Lower leg skin (tissue), 4 donors: ENCODE measurements at regions not wholly inside any gene's neighbourhood (a gene's known extent, or its start where the extent isn't known, plus 50 kb on each side); places are given as distances from the start of the nearest gene placed in this dataset.

ENCODE experiments used
- DNase-seq, 2 donors: peaks; one replicate each; pipeline ENCODE4 v3.0.0-alpha.2; 2019; ENCODE audit warnings: low spot score in 2 of 2
- H3K4me3 ChIP-seq: fragments of 200-600 bp; sonication (generic); 2 replicates; pipeline ENCODE4 v1.5.1; 2017; ENCODE audit warnings: mild to moderate bottlenecking, low read depth; ENCODE audit not compliant: poor library complexity, severe bottlenecking
- CTCF ChIP-seq, 3 donors: fragments of 450-650 bp; IDR thresholded peaks; one replicate each; pipeline ENCODE4 v1.5.1; 2016; ENCODE audit warnings: antibody characterized with exemption in 3 of 3, mild to moderate bottlenecking in 3 of 3, moderate library complexity in 2 of 3
- POLR2A ChIP-seq, 2 donors: fragments of 450-650 bp; IDR thresholded peaks; one replicate each; pipeline ENCODE4 v1.6.1; 2016 to 2017; ENCODE audit warnings: antibody characterized with exemption in 2 of 2, mild to moderate bottlenecking in 1 of 2, moderate library complexity in 1 of 2
- WGBS, 2 donors: methylation state at CpG; one replicate each; pipeline ENCODE4 v1.1.5; 2018; 5-methylcytosine and 5-hydroxymethylcytosine counted together
- intact Hi-C: fragments of 100-400 bp; cut with DNase I; formaldehyde crosslinking; loops from one replicate; pipeline ENCODE4 v1.15.0; 2023; ENCODE audit warnings: low total_unique reads

GRCh38 chr7:10577866-10578374, 395.8 kb upstream of the PHF14 start:
- TF ChIP-seq CTCF (IDR thresholded peaks at IDR 0.05) (no peak), POLR2A (IDR thresholded peaks at IDR 0.05) (no peak)
- 89 to 100% methylated on average over 3 of the region's 3 CpGs for WGBS, 2 donors
- H3K4me3 ChIP-seq: no peak overlapping the region
- DNase-seq: no peak
- intact Hi-C loops: no loop called here

GRCh38 chr7:10579561-10579960, 394.1 kb upstream of the PHF14 start:
- no peak overlapping the region for H3K4me3 ChIP-seq
- no peak for DNase-seq
- intact Hi-C loops: no loop called here
- 70 to 94% methylated on average over 3 of the region's 3 CpGs for WGBS, 2 donors
- TF ChIP-seq CTCF (IDR thresholded peaks at IDR 0.05) (no peak), POLR2A (IDR thresholded peaks at IDR 0.05) (no peak)

- DNase-seq: no peak
- TF ChIP-seq CTCF (IDR thresholded peaks at IDR 0.05) (no peak), POLR2A (IDR thresholded peaks at IDR 0.05) (no peak)
- intact Hi-C loops: no loop called here
- no peak overlapping the region for H3K4me3 ChIP-seq
- 66 to 75% methylated on average over 4 of the region's 4 CpGs for WGBS, 2 donors
These were observed 388.8 kb upstream of the PHF14 start for GRCh38 chr7:10584886-10585285.

- intact Hi-C loops: no loop called here
- TF ChIP-seq CTCF (IDR thresholded peaks at IDR 0.05) (no peak), POLR2A (IDR thresholded peaks at IDR 0.05) (no peak)
- no peak for DNase-seq
- H3K4me3 ChIP-seq: no peak overlapping the region
- WGBS, 2 donors: 43 to 45% methylated on average over 1 of the region's 1 CpG
These were observed 385.6 kb upstream of the PHF14 start for GRCh38 chr7:10588084-10588483.

GRCh38 chr7:10592604-10593003, 381.1 kb upstream of the PHF14 start:
- intact Hi-C loops: no loop called here
- 48% methylated on average over 2 of the region's 2 CpGs for WGBS, 2 donors
- TF ChIP-seq POLR2A (IDR thresholded peaks at IDR 0.05) (no peak), CTCF (IDR thresholded peaks at IDR 0.05) (no peak)

GRCh38 chr7:10593080-10593479, 380.6 kb upstream of the PHF14 start:
- WGBS, 2 donors: 49 to 55% methylated on average over 4 of the region's 4 CpGs
- DNase-seq: no peak
- no peak overlapping the region for H3K4me3 ChIP-seq
- intact Hi-C loops: no loop called here
- TF ChIP-seq CTCF (IDR thresholded peaks at IDR 0.05): no peak
- no peak for TF ChIP-seq POLR2A (IDR thresholded peaks at IDR 0.05)

More at GRCh38 chr7:10592604-10593003, 381.1 kb upstream of the PHF14 start:
- DNase-seq: no peak
- no peak overlapping the region for H3K4me3 ChIP-seq
